ENCODE measurements at regions not wholly inside any gene's neighbourhood (a gene's known extent, or its start where the extent isn't known, plus 50 kb on each side); places are given as distances from the start of the nearest gene placed in this dataset.

- H3K27me3 ChIP-seq = no peaks in the 10 kb centered on the region
- no peak for TF ChIP-seq POLR2A (IDR thresholded peaks at IDR 0.05)
- TF ChIP-seq EP300 (IDR thresholded peaks at IDR 0.05) = no peak
- TF ChIP-seq CTCF (IDR thresholded peaks at IDR 0.05) = no peak
- no peak for DNase-seq
- intact Hi-C loops (cut with DNase I) = no loop called here
- no peaks in the 10 kb centered on the region for H3K9me3 ChIP-seq
- no peak overlapping the region for H3K4me3 ChIP-seq
- no peaks in the 10 kb centered on the region for H3K4me1 ChIP-seq (ENCODE audit: insufficient read depth)
- no peak overlapping the region for H3K27ac ChIP-seq
- H3K36me3 ChIP-seq = no peaks in the 10 kb centered on the region
- 93 to 97% (median 94%) methylated on average over 2 of the region's 2 CpGs for WGBS, 3 donors
These were observed 76.4 kb downstream of the CXXC4 start for GRCh38 chr4:104418286-104418685.

- no peaks in the 10 kb centered on the region for H3K27me3 ChIP-seq
- TF ChIP-seq EP300 (IDR thresholded peaks at IDR 0.05) = no peak
- no peak for TF ChIP-seq POLR2A (IDR thresholded peaks at IDR 0.05)
- TF ChIP-seq CTCF (IDR thresholded peaks at IDR 0.05) = no peak
- no peak overlapping the region for H3K4me3 ChIP-seq
- intact Hi-C loops (cut with DNase I) = no loop called here
- H3K9me3 ChIP-seq = no peaks in the 10 kb centered on the region
- no peaks in the 10 kb centered on the region for H3K4me1 ChIP-seq (ENCODE audit: insufficient read depth)
- H3K27ac ChIP-seq = no peak overlapping the region
- WGBS, 3 donors = 93 to 94% (median 94%) methylated on average over 3 of the region's 3 CpGs
- H3K36me3 ChIP-seq = no peaks in the 10 kb centered on the region
- DNase-seq = no peak
These were observed 77.3 kb downstream of the CXXC4 start for GRCh38 chr4:104417357-104417882.

- Histone ChIP-seq H3K27ac (no peak overlapping the region), H3K27me3 (no peaks in the 10 kb centered on the region), H3K9me3 (no peaks in the 10 kb centered on the region), H3K36me3 (no peaks in the 10 kb centered on the region), H3K4me1 (ENCODE audit: insufficient read depth) (no peaks in the 10 kb centered on the region), H3K4me3 (no peak overlapping the region)
- DNase-seq = no peak
- intact Hi-C loops (cut with DNase I) = no loop called here
- no peak for TF ChIP-seq CTCF (IDR thresholded peaks at IDR 0.05)
- no peak for TF ChIP-seq EP300 (IDR thresholded peaks at IDR 0.05)
- TF ChIP-seq POLR2A (IDR thresholded peaks at IDR 0.05) = no peak
These were observed 77.9 kb downstream of the CXXC4 start for GRCh38 chr4:104416725-104417356.

- Histone ChIP-seq H3K27me3 (no peaks in the 10 kb centered on the region), H3K4me1 (ENCODE audit: insufficient read depth) (no peaks in the 10 kb centered on the region), H3K4me3 (no peak overlapping the region), H3K9me3 (no peaks in the 10 kb centered on the region), H3K27ac (no peak overlapping the region), H3K36me3 (no peaks in the 10 kb centered on the region)
- intact Hi-C loops (cut with DNase I) = no loop called here
- TF ChIP-seq EP300 (IDR thresholded peaks at IDR 0.05) (no peak), CTCF (IDR thresholded peaks at IDR 0.05) (no peak)
- no peak for DNase-seq
These were observed 81.2 kb downstream of the CXXC4 start for GRCh38 chr4:104413487-104413886.

Measured in ovary (tissue), 7 donors.